ENCODE measurements at regions not wholly inside any gene's neighbourhood (a gene's known extent, or its start where the extent isn't known, plus 50 kb on each side); places are given as distances from the start of the nearest gene placed in this dataset.

GRCh38 chrX:95218976-95219375 is 1465.7 kb upstream of the DIAPH2 start:
- peaks cover 7% of the 10 kb centered on the region for H3K4me1 ChIP-seq (ENCODE audit: control insufficient read depth, insufficient read depth, low read length)
- H3K27ac ChIP-seq (ENCODE audit: low read depth, low read length) = no peak overlapping the region
- no peak overlapping the region for H3K9ac ChIP-seq (ENCODE audit: low read length)
- H3K9me3 ChIP-seq (ENCODE audit: control insufficient read depth, insufficient read depth, low read depth, low read length) = no peaks in the 10 kb centered on the region
- no peaks in the 10 kb centered on the region for H3K27me3 ChIP-seq (ENCODE audit: control insufficient read depth, insufficient read depth, low read length)
- H3K4me3 ChIP-seq (ENCODE audit: low read depth, low read length) = no peak overlapping the region
- H3K36me3 ChIP-seq (ENCODE audit: control insufficient read depth, insufficient read depth, low read length) = no peaks in the 10 kb centered on the region

- Histone ChIP-seq H3K4me3 (ENCODE audit: low read depth, low read length) (no peak overlapping the region), H3K4me1 (ENCODE audit: control insufficient read depth, insufficient read depth, low read length) (no peaks in the 10 kb centered on the region), H3K27me3 (ENCODE audit: control insufficient read depth, insufficient read depth, low read length) (no peaks in the 10 kb centered on the region), H3K36me3 (ENCODE audit: control insufficient read depth, insufficient read depth, low read length) (no peaks in the 10 kb centered on the region), H3K9ac (ENCODE audit: low read length) (no peak overlapping the region), H3K27ac (ENCODE audit: low read depth, low read length) (no peak overlapping the region), H3K9me3 (ENCODE audit: control insufficient read depth, insufficient read depth, low read depth, low read length) (peaks cover 5% of the 10 kb centered on the region; the same call in 1 of the 2 replicates)
These were observed 1436.3 kb upstream of the DIAPH2 start for GRCh38 chrX:95248386-95248785.

- Histone ChIP-seq H3K4me3 (ENCODE audit: low read depth, low read length) (no peak overlapping the region), H3K4me1 (ENCODE audit: control insufficient read depth, insufficient read depth, low read length) (peaks cover 14% of the 10 kb centered on the region), H3K36me3 (ENCODE audit: control insufficient read depth, insufficient read depth, low read length) (no peaks in the 10 kb centered on the region), H3K27me3 (ENCODE audit: control insufficient read depth, insufficient read depth, low read length) (no peaks in the 10 kb centered on the region), H3K27ac (ENCODE audit: low read depth, low read length) (no peak overlapping the region), H3K9ac (ENCODE audit: low read length) (peak overlapping the region; percentile 5), H3K9me3 (ENCODE audit: control insufficient read depth, insufficient read depth, low read depth, low read length) (no peaks in the 10 kb centered on the region)
These were observed 1394.2 kb upstream of the DIAPH2 start for GRCh38 chrX:95290455-95290854.

- Histone ChIP-seq H3K36me3 (ENCODE audit: control insufficient read depth, insufficient read depth, low read length) (no peaks in the 10 kb centered on the region), H3K9me3 (ENCODE audit: control insufficient read depth, insufficient read depth, low read depth, low read length) (no peaks in the 10 kb centered on the region)
These were observed 1393.1 kb upstream of the DIAPH2 start for GRCh38 chrX:95291561-95291960.

GRCh38 chrX:95318882-95319281 is 1365.8 kb upstream of the DIAPH2 start:
- no peaks in the 10 kb centered on the region for H3K9me3 ChIP-seq (ENCODE audit: control insufficient read depth, insufficient read depth, low read depth, low read length)
- H3K27me3 ChIP-seq (ENCODE audit: control insufficient read depth, insufficient read depth, low read length) = no peaks in the 10 kb centered on the region

More at GRCh38 chrX:95291561-95291960, 1393.1 kb upstream of the DIAPH2 start:
- Histone ChIP-seq H3K27me3 (ENCODE audit: control insufficient read depth, insufficient read depth, low read length) (no peaks in the 10 kb centered on the region), H3K4me3 (ENCODE audit: low read depth, low read length) (no peak overlapping the region), H3K9ac (ENCODE audit: low read length) (no peak overlapping the region), H3K27ac (ENCODE audit: low read depth, low read length) (no peak overlapping the region; the same call in 1 of the 2 replicates), H3K4me1 (ENCODE audit: control insufficient read depth, insufficient read depth, low read length) (peaks cover 14% of the 10 kb centered on the region)

GRCh38 chrX:95325185-95325584 is 1359.5 kb upstream of the DIAPH2 start:
- H3K36me3 ChIP-seq (ENCODE audit: control insufficient read depth, insufficient read depth, low read length) = no peaks in the 10 kb centered on the region
- no peaks in the 10 kb centered on the region; the same call in 1 of the 2 replicates for H3K4me1 ChIP-seq (ENCODE audit: control insufficient read depth, insufficient read depth, low read length)
- H3K27me3 ChIP-seq (ENCODE audit: control insufficient read depth, insufficient read depth, low read length) = no peaks in the 10 kb centered on the region
- no peaks in the 10 kb centered on the region for H3K9me3 ChIP-seq (ENCODE audit: control insufficient read depth, insufficient read depth, low read depth, low read length)
- H3K27ac ChIP-seq (ENCODE audit: low read depth, low read length) = no peak overlapping the region
- no peak overlapping the region for H3K9ac ChIP-seq (ENCODE audit: low read length)
- no peak overlapping the region for H3K4me3 ChIP-seq (ENCODE audit: low read depth, low read length)

More at GRCh38 chrX:95318882-95319281, 1365.8 kb upstream of the DIAPH2 start:
- no peaks in the 10 kb centered on the region for H3K36me3 ChIP-seq (ENCODE audit: control insufficient read depth, insufficient read depth, low read length)
- no peaks in the 10 kb centered on the region for H3K4me1 ChIP-seq (ENCODE audit: control insufficient read depth, insufficient read depth, low read length)
- no peak overlapping the region for H3K4me3 ChIP-seq (ENCODE audit: low read depth, low read length)
- no peak overlapping the region for H3K9ac ChIP-seq (ENCODE audit: low read length)
- no peak overlapping the region for H3K27ac ChIP-seq (ENCODE audit: low read depth, low read length)

- no peak overlapping the region for H3K4me3 ChIP-seq (ENCODE audit: low read depth, low read length)
- H3K9me3 ChIP-seq (ENCODE audit: control insufficient read depth, insufficient read depth, low read depth, low read length) = no peaks in the 10 kb centered on the region
- H3K27me3 ChIP-seq (ENCODE audit: control insufficient read depth, insufficient read depth, low read length) = no peaks in the 10 kb centered on the region
- no peak overlapping the region for H3K27ac ChIP-seq (ENCODE audit: low read depth, low read length)
- H3K36me3 ChIP-seq (ENCODE audit: control insufficient read depth, insufficient read depth, low read length) = no peaks in the 10 kb centered on the region
- H3K9ac ChIP-seq (ENCODE audit: low read length) = no peak overlapping the region
- H3K4me1 ChIP-seq (ENCODE audit: control insufficient read depth, insufficient read depth, low read length) = peaks cover 12% of the 10 kb centered on the region
These were observed 1354.3 kb upstream of the DIAPH2 start for GRCh38 chrX:95330292-95330691.

GRCh38 chrX:95332530-95332929 is 1352.1 kb upstream of the DIAPH2 start:
- Histone ChIP-seq H3K27me3 (ENCODE audit: control insufficient read depth, insufficient read depth, low read length) (no peaks in the 10 kb centered on the region), H3K9ac (ENCODE audit: low read length) (no peak overlapping the region), H3K4me1 (ENCODE audit: control insufficient read depth, insufficient read depth, low read length) (peaks cover 12% of the 10 kb centered on the region), H3K9me3 (ENCODE audit: control insufficient read depth, insufficient read depth, low read depth, low read length) (no peaks in the 10 kb centered on the region), H3K27ac (ENCODE audit: low read depth, low read length) (0 out of 2 replicates have a peak overlapping the region, but pooled peaks have one; percentile 14), H3K4me3 (ENCODE audit: low read depth, low read length) (no peak overlapping the region), H3K36me3 (ENCODE audit: control insufficient read depth, insufficient read depth, low read length) (no peaks in the 10 kb centered on the region)

GRCh38 chrX:95346856-95347255 is 1337.8 kb upstream of the DIAPH2 start:
- no peaks in the 10 kb centered on the region for H3K36me3 ChIP-seq (ENCODE audit: control insufficient read depth, insufficient read depth, low read length)
- H3K4me3 ChIP-seq (ENCODE audit: low read depth, low read length) = no peak overlapping the region
- no peak overlapping the region for H3K27ac ChIP-seq (ENCODE audit: low read depth, low read length)
- H3K9me3 ChIP-seq (ENCODE audit: control insufficient read depth, insufficient read depth, low read depth, low read length) = no peaks in the 10 kb centered on the region
- H3K4me1 ChIP-seq (ENCODE audit: control insufficient read depth, insufficient read depth, low read length) = no peaks in the 10 kb centered on the region
- H3K27me3 ChIP-seq (ENCODE audit: control insufficient read depth, insufficient read depth, low read length) = no peaks in the 10 kb centered on the region
- no peak overlapping the region for H3K9ac ChIP-seq (ENCODE audit: low read length)

GRCh38 chrX:95350774-95351488 is 1333.7 kb upstream of the DIAPH2 start:
- H3K4me1 ChIP-seq (ENCODE audit: control insufficient read depth, insufficient read depth, low read length) = no peaks in the 10 kb centered on the region
- no peak overlapping the region for H3K9ac ChIP-seq (ENCODE audit: low read length)
- H3K4me3 ChIP-seq (ENCODE audit: low read depth, low read length) = no peak overlapping the region
- H3K27ac ChIP-seq (ENCODE audit: low read depth, low read length) = no peak overlapping the region
- no peaks in the 10 kb centered on the region for H3K27me3 ChIP-seq (ENCODE audit: control insufficient read depth, insufficient read depth, low read length)
- H3K36me3 ChIP-seq (ENCODE audit: control insufficient read depth, insufficient read depth, low read length) = no peaks in the 10 kb centered on the region
- no peaks in the 10 kb centered on the region for H3K9me3 ChIP-seq (ENCODE audit: control insufficient read depth, insufficient read depth, low read depth, low read length)

GRCh38 chrX:95367286-95367685 is 1317.4 kb upstream of the DIAPH2 start:
- Histone ChIP-seq H3K9ac (ENCODE audit: low read length) (no peak overlapping the region), H3K4me3 (ENCODE audit: low read depth, low read length) (no peak overlapping the region), H3K36me3 (ENCODE audit: control insufficient read depth, insufficient read depth, low read length) (no peaks in the 10 kb centered on the region), H3K27ac (ENCODE audit: low read depth, low read length) (no peak overlapping the region), H3K9me3 (ENCODE audit: control insufficient read depth, insufficient read depth, low read depth, low read length) (no peaks in the 10 kb centered on the region), H3K27me3 (ENCODE audit: control insufficient read depth, insufficient read depth, low read length) (no peaks in the 10 kb centered on the region), H3K4me1 (ENCODE audit: control insufficient read depth, insufficient read depth, low read length) (no peaks in the 10 kb centered on the region)
